ENCODE measurements at regions not wholly inside any gene's neighbourhood (a gene's known extent, or its start where the extent isn't known, plus 50 kb on each side); places are given as distances from the start of the nearest gene placed in this dataset.

DNA sequence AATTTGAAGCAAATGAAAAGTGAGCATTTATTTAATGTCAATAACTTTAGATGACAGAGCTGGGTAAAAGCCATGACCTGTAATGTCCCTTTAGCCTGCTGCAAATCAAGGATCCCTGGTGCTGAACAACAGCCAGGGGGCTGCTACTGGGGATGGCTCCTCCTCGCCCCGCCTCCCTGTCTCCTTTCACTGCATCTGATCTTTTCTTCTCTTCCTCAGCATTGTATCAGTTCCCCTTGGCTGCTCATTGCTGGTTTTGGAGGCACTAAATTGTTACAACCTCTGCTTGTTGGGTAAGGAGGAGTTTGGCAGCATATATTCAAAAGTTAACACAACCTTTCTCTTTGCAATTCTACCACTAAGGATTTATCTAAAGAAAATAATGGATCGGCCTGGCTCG lies 236.3 kb upstream of the ID2 start:
- no peak for TF ChIP-seq EZH2 (optimal IDR thresholded peaks at IDR 0.05; ENCODE audit: low read depth, low read length)
- no peak for TF ChIP-seq CTCF (IDR thresholded peaks at IDR 0.05; ENCODE audit: low read length)
